ENCODE measurements at regions not wholly inside any gene's neighbourhood (a gene's known extent, or its start where the extent isn't known, plus 50 kb on each side); places are given as distances from the start of the nearest gene placed in this dataset.
A peak's percentile ranks its signal among the peaks of the same experiment; 100 is the strongest.

DNA sequence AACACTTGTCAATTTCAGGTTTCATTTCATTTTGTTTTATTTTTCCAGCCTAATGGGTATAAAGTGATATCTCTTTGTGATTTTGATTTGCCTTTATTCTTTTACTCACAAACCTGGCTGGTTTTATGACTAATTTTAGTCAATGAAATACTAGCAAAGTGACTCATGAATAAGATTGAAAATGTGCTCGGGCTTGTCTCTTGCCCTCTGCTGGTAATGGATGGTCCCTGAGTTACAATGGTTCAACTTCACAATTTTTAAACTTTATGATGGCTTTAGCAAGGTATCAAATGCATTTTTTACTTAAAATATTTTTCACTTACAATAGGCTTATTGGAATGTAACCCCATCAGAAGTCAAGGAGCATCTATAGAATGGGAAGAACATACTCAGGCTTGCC is 431.4 kb upstream of the CCNG1 start:
- intact Hi-C loops (cut with DNase I): no loop called here
- no peak for FAIRE-seq
- TF ChIP-seq, protein P1, sequence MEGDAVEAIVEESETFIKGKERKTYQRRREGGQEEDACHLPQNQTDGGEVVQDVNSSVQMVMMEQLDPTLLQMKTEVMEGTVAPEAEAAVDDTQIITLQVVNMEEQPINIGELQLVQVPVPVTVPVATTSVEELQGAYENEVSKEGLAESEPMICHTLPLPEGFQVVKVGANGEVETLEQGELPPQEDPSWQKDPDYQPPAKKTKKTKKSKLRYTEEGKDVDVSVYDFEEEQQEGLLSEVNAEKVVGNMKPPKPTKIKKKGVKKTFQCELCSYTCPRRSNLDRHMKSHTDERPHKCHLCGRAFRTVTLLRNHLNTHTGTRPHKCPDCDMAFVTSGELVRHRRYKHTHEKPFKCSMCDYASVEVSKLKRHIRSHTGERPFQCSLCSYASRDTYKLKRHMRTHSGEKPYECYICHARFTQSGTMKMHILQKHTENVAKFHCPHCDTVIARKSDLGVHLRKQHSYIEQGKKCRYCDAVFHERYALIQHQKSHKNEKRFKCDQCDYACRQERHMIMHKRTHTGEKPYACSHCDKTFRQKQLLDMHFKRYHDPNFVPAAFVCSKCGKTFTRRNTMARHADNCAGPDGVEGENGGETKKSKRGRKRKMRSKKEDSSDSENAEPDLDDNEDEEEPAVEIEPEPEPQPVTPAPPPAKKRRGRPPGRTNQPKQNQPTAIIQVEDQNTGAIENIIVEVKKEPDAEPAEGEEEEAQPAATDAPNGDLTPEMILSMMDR (IDR thresholded peaks at IDR 0.05; ENCODE audit: borderline replicate concordance, extremely low read depth, insufficient read depth): no peak

DNA sequence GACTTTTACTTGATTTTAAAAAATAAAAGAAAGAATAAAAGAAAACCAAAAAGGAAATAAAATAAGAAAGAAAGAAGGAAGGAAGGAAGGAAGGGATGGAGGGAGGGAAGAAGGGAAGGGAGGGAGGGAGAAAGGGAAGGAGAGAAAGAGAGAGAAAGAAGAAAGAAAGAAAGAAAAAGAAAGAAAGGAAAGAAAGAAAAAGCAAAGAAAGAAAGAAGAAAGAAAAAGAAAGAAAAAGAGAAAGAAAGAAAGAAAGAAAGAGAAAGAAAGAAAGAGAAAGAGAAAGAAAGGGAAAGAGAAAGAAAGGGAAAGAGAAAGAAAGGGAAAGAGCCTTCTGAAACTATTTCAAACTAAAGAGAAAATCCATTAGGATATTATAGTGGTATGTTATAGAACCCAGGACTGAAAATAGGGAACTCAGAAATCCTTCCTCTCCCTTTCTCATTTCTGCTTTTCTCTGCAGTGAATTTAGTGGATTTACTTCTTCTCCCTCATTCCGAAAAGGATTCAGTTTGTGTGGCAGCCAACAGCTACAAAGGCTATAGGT is 414.7 kb upstream of the CCNG1 start:
- no peaks in the 10 kb centered on the region for H3K9me3 ChIP-seq (ENCODE audit: control insufficient read depth in 2 of 3, insufficient read depth in 1 of 3, low read length in 3 of 3)
- H3K36me3 ChIP-seq (ENCODE audit: control insufficient read depth in 2 of 3, insufficient read depth in 3 of 3, low read length in 3 of 3): no peaks in the 10 kb centered on the region
- TF ChIP-seq, protein P1 (IDR thresholded peaks at IDR 0.05; ENCODE audit: borderline replicate concordance, extremely low read depth, insufficient read depth): no peak
- no peaks in the 10 kb centered on the region for H3K4me1 ChIP-seq (ENCODE audit: control insufficient read depth in 2 of 3, insufficient read depth in 2 of 3, low read depth in 1 of 3, low read length in 3 of 3)
- no peak overlapping the region for H3K27ac ChIP-seq (ENCODE audit: low read depth in 2 of 2, low read length in 2 of 2)
- FAIRE-seq (no peak), DNase-seq (no peak)
- no peaks in the 10 kb centered on the region for H3K27me3 ChIP-seq (ENCODE audit: control insufficient read depth, insufficient read depth, low read length)
- H3K4me3 ChIP-seq (ENCODE audit: low read length in 3 of 3): no peak overlapping the region
- no peak overlapping the region for H3K9ac ChIP-seq (ENCODE audit: low read length in 3 of 3)
- intact Hi-C loops (cut with DNase I): no loop called here

More for the DNA sequence above, 431.4 kb upstream of the CCNG1 start:
- H3K4me3 ChIP-seq (ENCODE audit: low read length in 3 of 3): no peak overlapping the region
- no peaks in the 10 kb centered on the region for H3K27me3 ChIP-seq (ENCODE audit: control insufficient read depth, insufficient read depth, low read length)
- no peaks in the 10 kb centered on the region for H3K36me3 ChIP-seq (ENCODE audit: control insufficient read depth in 2 of 3, insufficient read depth in 3 of 3, low read length in 3 of 3)
- no peaks in the 10 kb centered on the region for H3K9me3 ChIP-seq (ENCODE audit: control insufficient read depth in 2 of 3, insufficient read depth in 1 of 3, low read length in 3 of 3)
- H3K4me1 ChIP-seq (ENCODE audit: control insufficient read depth in 2 of 3, insufficient read depth in 2 of 3, low read depth in 1 of 3, low read length in 3 of 3): no peaks in the 10 kb centered on the region
- H3K9ac ChIP-seq (ENCODE audit: low read length in 3 of 3): no peak overlapping the region
- no peak overlapping the region for H3K27ac ChIP-seq (ENCODE audit: low read depth in 2 of 2, low read length in 2 of 2)
- DNase-seq: no peak

DNA sequence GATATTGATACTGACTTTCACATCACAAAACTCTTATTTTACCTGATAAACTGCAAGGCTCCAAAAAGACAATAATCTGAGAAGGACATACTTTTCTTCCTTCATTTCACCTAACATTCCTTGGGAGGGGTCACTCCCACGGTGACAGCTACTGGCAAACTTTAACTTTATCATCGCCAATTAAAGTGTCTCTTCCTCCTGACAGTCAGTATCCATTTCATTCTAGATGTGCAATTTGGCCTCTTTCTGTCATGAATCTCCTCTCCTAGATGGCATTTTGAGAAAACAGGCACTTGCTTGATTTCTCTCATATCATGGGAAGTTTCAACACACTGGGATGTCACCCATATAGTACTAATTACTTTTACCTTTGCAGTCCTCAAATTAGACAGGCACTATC is 413.5 kb upstream of the CCNG1 start:
- FAIRE-seq: no peak
- H3K27ac ChIP-seq (ENCODE audit: low read depth in 2 of 2, low read length in 2 of 2): no peak overlapping the region
- no peak overlapping the region for H3K4me3 ChIP-seq (ENCODE audit: low read length in 3 of 3)
- no peaks in the 10 kb centered on the region for H3K27me3 ChIP-seq (ENCODE audit: control insufficient read depth, insufficient read depth, low read length)
- no peaks in the 10 kb centered on the region for H3K9me3 ChIP-seq (ENCODE audit: control insufficient read depth in 2 of 3, insufficient read depth in 1 of 3, low read length in 3 of 3)
- peak in 3 of 5 donors; percentile 13 to 66 (median 61) for DNase-seq
- no peaks in the 10 kb centered on the region for H3K4me1 ChIP-seq (ENCODE audit: control insufficient read depth in 2 of 3, insufficient read depth in 2 of 3, low read depth in 1 of 3, low read length in 3 of 3)
- TF ChIP-seq, protein P1 (IDR thresholded peaks at IDR 0.05; ENCODE audit: borderline replicate concordance, extremely low read depth, insufficient read depth): no peak
- intact Hi-C loops (cut with DNase I): no loop called here
- H3K36me3 ChIP-seq (ENCODE audit: control insufficient read depth in 2 of 3, insufficient read depth in 3 of 3, low read length in 3 of 3): no peaks in the 10 kb centered on the region
- no peak overlapping the region for H3K9ac ChIP-seq (ENCODE audit: low read length in 3 of 3)

DNA sequence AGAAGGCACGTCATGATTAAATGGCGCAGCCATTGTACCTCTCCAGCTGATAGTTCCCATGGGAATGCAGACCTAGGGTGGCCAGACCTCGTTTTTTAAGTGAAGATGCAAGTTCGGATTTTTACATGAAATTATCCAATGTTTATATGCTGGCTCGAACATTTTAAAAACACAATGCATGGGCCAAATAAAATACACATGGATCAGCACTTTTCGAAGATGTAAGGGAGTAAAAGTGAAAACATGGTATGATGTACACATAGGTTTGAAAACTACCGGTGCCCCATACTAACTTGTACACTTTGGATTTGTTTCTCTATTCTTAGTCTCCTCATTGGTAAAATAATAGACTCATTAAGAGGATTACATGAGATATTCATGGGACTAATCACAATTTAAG is 412.5 kb upstream of the CCNG1 start:
- DNase-seq (no peak), FAIRE-seq (no peak)
- Histone ChIP-seq H3K36me3 (ENCODE audit: control insufficient read depth in 2 of 3, insufficient read depth in 3 of 3, low read length in 3 of 3) (no peaks in the 10 kb centered on the region), H3K4me3 (ENCODE audit: low read length in 3 of 3) (no peak overlapping the region), H3K27ac (ENCODE audit: low read depth in 2 of 2, low read length in 2 of 2) (no peak overlapping the region), H3K27me3 (ENCODE audit: control insufficient read depth, insufficient read depth, low read length) (no peaks in the 10 kb centered on the region), H3K9me3 (ENCODE audit: control insufficient read depth in 2 of 3, insufficient read depth in 1 of 3, low read length in 3 of 3) (no peaks in the 10 kb centered on the region), H3K4me1 (ENCODE audit: control insufficient read depth in 2 of 3, insufficient read depth in 2 of 3, low read depth in 1 of 3, low read length in 3 of 3) (no peaks in the 10 kb centered on the region), H3K9ac (ENCODE audit: low read length in 3 of 3) (no peak overlapping the region)
- intact Hi-C loops (cut with DNase I): no loop called here
- TF ChIP-seq, protein P1 (IDR thresholded peaks at IDR 0.05; ENCODE audit: borderline replicate concordance, extremely low read depth, insufficient read depth): no peak

Data from kidney (tissue), 13 donors.